Vagina (tissue), 2 donors: ENCODE measurements at regions not wholly inside any gene's neighbourhood (a gene's known extent, or its start where the extent isn't known, plus 50 kb on each side); places are given as distances from the start of the nearest gene placed in this dataset.
"Not testable (repeated sequence)": the region's sequence is repeated elsewhere in the genome, so short reads cannot be mapped to it uniquely, and the experiment has no call there.

Experiments used
- DNase-seq, 2 donors: peaks; one replicate each; pipeline ENCODE4 v3.0.0-alpha.2; 2017; ENCODE audit errors: extremely low spot score in 2 of 2
- H3K27ac ChIP-seq: fragments of 200-600 bp; sonication (generic); one replicate; pipeline ENCODE4 v1.5.1; 2019
- H3K27me3 ChIP-seq: fragments of 200-600 bp; sonication (generic); one replicate; pipeline ENCODE4 v1.5.1; 2019
- H3K36me3 ChIP-seq, 2 donors: fragments of 200-600 bp; sonication (generic); one replicate each; pipeline ENCODE4 v1.5.1; 2017 to 2019
- H3K4me1 ChIP-seq: fragments of 200-600 bp; sonication (generic); one replicate; pipeline ENCODE4 v1.5.1; 2019
- H3K4me3 ChIP-seq, 2 donors: fragments of 200-600 bp; sonication (generic); 1 replicate in 1 of 2; 2 replicates in 1 of 2; pipeline ENCODE4 v1.5.1; 2016 to 2019
- H3K9me3 ChIP-seq: fragments of 200-600 bp; sonication (generic); one replicate; pipeline ENCODE4 v1.5.1; 2019
- CTCF ChIP-seq, 3 experiments: fragments of 450-650 bp in 2 of 3; fragments of 200-600 bp in 1 of 3; sonication (generic) in 1 of 3; IDR thresholded peaks; one replicate each; pipeline ENCODE4 v1.5.1; 2017 to 2019; ENCODE audit warnings: antibody characterized with exemption in 3 of 3, mild to moderate bottlenecking in 2 of 3, moderate library complexity in 2 of 3
- POLR2A ChIP-seq, 2 donors: fragments of 450-650 bp; IDR thresholded peaks; one replicate each; pipeline ENCODE4 v1.6.1; 2017; ENCODE audit warnings: antibody characterized with exemption in 2 of 2, mild to moderate bottlenecking in 2 of 2, moderate library complexity in 2 of 2
- POLR2AphosphoS5 ChIP-seq, 2 donors: sonication (generic); formaldehyde crosslinking; IDR thresholded peaks; one replicate each; pipeline ENCODE4 v1.9.0; 2017; ENCODE audit warnings: antibody characterized with exemption in 2 of 2, mild to moderate bottlenecking in 2 of 2, low read depth in 1 of 2; ENCODE audit not compliant: insufficient read depth in 1 of 2
- intact Hi-C: fragments of 100-400 bp; cut with DNase I; formaldehyde crosslinking; loops from one replicate; pipeline ENCODE4 v1.15.1; 2023

DNA sequence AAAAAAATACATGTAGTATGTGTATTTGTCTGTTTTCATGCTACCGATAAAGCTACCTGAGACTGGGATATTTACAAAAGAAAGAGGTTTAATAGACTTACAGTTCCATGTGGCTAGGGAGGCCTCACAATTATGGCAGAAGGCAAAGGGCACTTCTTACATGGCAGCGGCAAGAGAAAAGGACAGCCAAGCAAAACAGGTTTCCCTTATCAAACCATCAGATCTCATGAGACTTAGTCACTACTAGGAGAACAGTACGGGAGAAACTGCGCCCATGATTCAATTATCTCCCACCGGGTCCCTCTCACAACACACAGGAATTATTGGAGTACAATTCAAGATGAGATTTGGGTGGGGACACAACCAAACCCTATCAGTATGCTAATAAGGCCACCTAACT, 137.0 kb upstream of the ELOVL6 start:
- no peak for DNase-seq
- Histone ChIP-seq H3K4me1 (no peaks in the 10 kb centered on the region), H3K27ac (no peak overlapping the region), H3K9me3 (no peaks in the 10 kb centered on the region), H3K4me3 (no peak overlapping the region), H3K36me3 (no peaks in the 10 kb centered on the region), H3K27me3 (no peaks in the 10 kb centered on the region)
- intact Hi-C loops = no loop called here
- TF ChIP-seq POLR2A (IDR thresholded peaks at IDR 0.05) = no peak
- TF ChIP-seq POLR2AphosphoS5 (IDR thresholded peaks at IDR 0.05; ENCODE audit: insufficient read depth in 1 of 2, low read depth in 1 of 2) = no peak
- no peak for TF ChIP-seq CTCF (IDR thresholded peaks at IDR 0.05)

DNA sequence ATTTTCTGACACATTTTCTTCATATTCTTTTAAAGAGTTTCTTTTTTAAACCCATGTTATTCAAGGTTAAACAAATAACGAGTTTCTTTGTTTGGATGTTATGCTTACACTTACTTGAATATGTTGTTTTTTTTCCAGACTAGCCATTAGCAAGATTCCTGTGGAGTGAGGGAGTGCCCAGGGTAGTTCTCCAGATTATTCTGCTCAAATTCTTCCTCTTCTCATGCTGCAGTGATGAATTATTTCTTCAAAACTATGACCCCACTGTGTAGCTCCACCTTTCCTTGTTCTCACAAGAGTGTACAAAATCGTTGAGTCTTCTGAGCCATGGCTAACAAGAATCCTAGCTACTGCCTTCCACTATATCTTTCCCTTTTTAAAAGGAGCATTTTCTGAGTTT, 134.1 kb upstream of the ELOVL6 start:
- Histone ChIP-seq H3K27me3 (no peaks in the 10 kb centered on the region), H3K9me3 (no peaks in the 10 kb centered on the region), H3K4me1 (no peaks in the 10 kb centered on the region), H3K36me3 (no peaks in the 10 kb centered on the region), H3K27ac (no peak overlapping the region), H3K4me3 (no peak overlapping the region)
- TF ChIP-seq POLR2A (IDR thresholded peaks at IDR 0.05) = no peak
- intact Hi-C loops = no loop called here
- no peak for DNase-seq

DNA sequence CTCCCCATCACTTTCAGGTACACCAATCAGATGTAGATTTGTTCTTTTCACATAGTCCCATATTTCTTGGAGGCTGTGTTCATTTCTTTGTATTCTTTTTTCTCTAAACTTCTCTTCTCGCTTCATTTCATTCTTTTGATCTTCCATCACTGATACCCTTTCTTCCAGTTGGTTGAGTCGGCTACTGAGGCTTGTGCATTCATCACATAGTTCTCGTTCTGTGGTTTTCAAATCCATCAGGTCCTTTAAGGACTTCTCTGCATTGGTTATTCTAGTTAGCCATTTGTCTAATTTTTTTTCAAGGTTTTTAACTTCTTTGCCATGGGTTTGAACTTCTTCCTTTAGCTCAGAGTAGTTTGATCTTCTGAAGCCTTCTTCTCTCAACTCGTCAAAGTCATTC, 128.0 kb upstream of the ELOVL6 start:
- H3K4me1 ChIP-seq, intact Hi-C loops, H3K36me3 ChIP-seq, DNase-seq, H3K4me3 ChIP-seq, H3K27ac ChIP-seq, H3K9me3 ChIP-seq, H3K27me3 ChIP-seq: not testable (repeated sequence)

DNA sequence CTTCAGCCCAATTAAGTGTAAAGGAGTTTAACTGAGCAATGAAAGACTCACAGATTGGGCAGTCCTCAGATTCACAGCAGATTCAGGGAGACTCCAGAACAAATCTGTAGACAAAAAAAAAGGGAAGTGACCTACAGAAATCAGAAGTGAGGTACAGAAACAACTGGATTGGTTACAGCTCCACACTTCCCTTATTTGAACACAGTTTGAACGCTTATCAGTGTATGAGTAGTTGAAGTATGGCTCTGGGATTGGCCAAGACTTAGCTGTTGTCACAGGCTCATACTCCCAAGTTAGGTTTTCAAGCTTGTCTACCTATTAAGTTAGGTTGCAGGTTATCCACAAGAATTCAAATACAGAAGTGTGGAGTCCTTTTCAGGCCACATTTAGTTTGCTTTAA, 112.4 kb upstream of the ELOVL6 start:
- H3K9me3 ChIP-seq = no peaks in the 10 kb centered on the region
- H3K4me3 ChIP-seq = no peak overlapping the region
- H3K36me3 ChIP-seq = no peaks in the 10 kb centered on the region
- intact Hi-C loops = no loop called here
- no peaks in the 10 kb centered on the region for H3K4me1 ChIP-seq
- no peaks in the 10 kb centered on the region for H3K27me3 ChIP-seq
- no peak overlapping the region for H3K27ac ChIP-seq
- no peak for TF ChIP-seq POLR2AphosphoS5 (IDR thresholded peaks at IDR 0.05; ENCODE audit: insufficient read depth in 1 of 2, low read depth in 1 of 2)
- no peak for TF ChIP-seq CTCF (IDR thresholded peaks at IDR 0.05)
- TF ChIP-seq POLR2A (IDR thresholded peaks at IDR 0.05) = no peak
- DNase-seq = no peak

DNA sequence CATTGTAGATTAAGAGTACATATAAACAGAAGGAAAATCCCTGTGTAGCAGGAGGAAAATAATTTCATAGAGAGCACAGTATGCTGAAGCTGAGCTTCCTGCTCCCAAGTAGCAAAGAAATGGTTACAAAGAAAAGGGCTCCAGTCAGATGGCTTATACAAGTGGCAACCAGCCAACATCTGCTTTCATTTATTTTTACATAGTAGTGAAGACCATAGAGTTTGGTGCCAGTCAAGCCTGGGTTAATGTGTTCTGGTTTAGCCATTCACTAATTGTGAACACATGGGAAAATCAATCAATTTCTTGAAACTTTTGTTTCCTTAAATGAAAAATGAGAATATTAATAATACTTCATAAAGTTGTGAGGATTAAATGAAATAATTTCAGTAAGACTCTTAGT, 111.3 kb upstream of the ELOVL6 start:
- no peak for DNase-seq
- TF ChIP-seq CTCF (IDR thresholded peaks at IDR 0.05) (no peak), POLR2A (IDR thresholded peaks at IDR 0.05) (no peak), POLR2AphosphoS5 (IDR thresholded peaks at IDR 0.05; ENCODE audit: insufficient read depth in 1 of 2, low read depth in 1 of 2) (no peak)
- Histone ChIP-seq H3K27me3 (no peaks in the 10 kb centered on the region), H3K4me1 (no peaks in the 10 kb centered on the region), H3K36me3 (no peaks in the 10 kb centered on the region), H3K27ac (no peak overlapping the region), H3K4me3 (no peak overlapping the region), H3K9me3 (no peaks in the 10 kb centered on the region)
- intact Hi-C loops = no loop called here

DNA sequence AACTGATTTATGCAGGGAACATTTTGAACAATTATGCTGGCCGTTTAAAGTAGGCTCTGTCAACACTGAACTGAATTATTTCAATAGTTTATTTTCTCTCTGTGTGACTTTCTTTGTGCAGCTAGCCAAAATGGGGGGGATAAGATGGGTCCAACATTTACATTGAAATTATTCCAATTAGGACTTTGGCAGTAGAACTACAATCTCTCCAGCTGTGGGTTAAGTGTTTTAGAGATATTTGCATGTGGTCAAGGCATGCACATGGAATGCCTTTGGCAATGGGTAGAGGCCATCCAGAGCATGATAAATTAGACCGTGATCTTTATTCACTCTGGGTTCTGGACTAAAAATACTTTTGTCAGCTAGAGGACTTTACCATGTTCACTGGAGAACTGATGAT, 107.9 kb upstream of the ELOVL6 start:
- no peak for TF ChIP-seq POLR2A (IDR thresholded peaks at IDR 0.05)
- no peak for DNase-seq
- Histone ChIP-seq H3K27me3 (no peaks in the 10 kb centered on the region), H3K36me3 (no peaks in the 10 kb centered on the region), H3K4me3 (no peak overlapping the region), H3K4me1 (no peaks in the 10 kb centered on the region), H3K27ac (no peak overlapping the region), H3K9me3 (no peaks in the 10 kb centered on the region)
- intact Hi-C loops = no loop called here

- intact Hi-C loops = no loop called here
- no peak for TF ChIP-seq POLR2AphosphoS5 (IDR thresholded peaks at IDR 0.05; ENCODE audit: insufficient read depth in 1 of 2, low read depth in 1 of 2)
- no peak for TF ChIP-seq CTCF (IDR thresholded peaks at IDR 0.05)
- TF ChIP-seq POLR2A (IDR thresholded peaks at IDR 0.05) = no peak
- Histone ChIP-seq H3K4me1 (no peaks in the 10 kb centered on the region), H3K27ac (no peak overlapping the region), H3K4me3 (no peak overlapping the region), H3K36me3 (no peaks in the 10 kb centered on the region), H3K9me3 (no peaks in the 10 kb centered on the region), H3K27me3 (no peaks in the 10 kb centered on the region)
- DNase-seq = no peak
These were observed 107.0 kb upstream of the ELOVL6 start for GRCh38 chr4:110305455-110305854.
